ENCODE measurements at regions not wholly inside any gene's neighbourhood (a gene's known extent, or its start where the extent isn't known, plus 50 kb on each side); places are given as distances from the start of the nearest gene placed in this dataset.
"Not testable (repeated sequence)": the region's sequence is repeated elsewhere in the genome, so short reads cannot be mapped to it uniquely, and the experiment has no call there.

DNA sequence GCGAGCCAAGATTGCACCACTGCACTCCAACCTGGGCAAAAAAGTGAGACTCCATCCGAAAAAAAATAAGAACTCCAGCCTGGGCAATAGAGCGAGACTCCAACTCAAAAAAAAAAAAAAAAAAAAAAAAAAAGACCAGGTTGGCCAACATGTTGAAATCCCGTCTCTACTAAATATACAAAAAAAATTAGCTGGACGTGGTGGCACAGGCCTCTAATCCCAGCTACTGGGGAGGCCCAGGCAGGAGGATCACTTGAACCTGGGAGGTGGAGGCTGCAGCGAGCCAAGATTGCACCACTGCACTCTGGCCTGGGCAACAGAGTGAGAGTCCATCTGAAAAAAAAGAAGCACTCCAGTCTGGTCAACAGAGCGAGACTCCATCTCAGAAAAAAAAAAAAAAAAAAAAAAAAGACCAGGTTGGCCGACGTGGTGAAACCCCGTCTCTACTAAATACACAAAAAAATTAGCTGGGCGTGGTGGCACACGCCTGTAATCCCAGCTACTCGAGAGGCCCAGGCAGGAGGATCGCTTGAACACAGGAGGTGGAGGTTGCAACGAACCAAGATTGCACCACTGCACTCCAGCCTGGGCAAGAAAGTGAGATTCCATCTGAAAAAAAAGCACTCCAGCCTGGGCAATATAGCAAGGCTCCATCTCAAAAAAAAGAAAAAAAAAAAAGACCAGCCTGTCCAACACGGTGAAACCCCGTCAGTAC is 1603.7 kb downstream of the RPIA start:
- DNase-seq (ENCODE audit: low read depth), result not testable (repeated sequence)

DNA sequence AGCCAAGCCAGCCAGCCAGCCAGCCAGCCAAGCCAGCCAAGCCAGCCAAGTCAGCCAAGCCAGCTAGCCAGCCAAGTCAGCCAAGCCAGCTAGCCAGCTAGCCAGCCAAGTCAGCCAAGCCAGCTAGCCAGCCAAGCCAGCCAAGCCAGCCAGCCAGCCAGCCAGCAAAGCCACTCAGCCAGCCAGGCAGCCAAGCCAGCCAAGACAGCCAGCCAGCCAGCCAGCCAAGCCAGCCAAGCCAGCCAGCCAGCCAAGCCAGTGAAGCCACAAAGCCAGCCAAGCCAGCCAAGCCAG is 1605.0 kb downstream of the RPIA start:
- not testable (repeated sequence) for DNase-seq (ENCODE audit: low read depth)

DNA sequence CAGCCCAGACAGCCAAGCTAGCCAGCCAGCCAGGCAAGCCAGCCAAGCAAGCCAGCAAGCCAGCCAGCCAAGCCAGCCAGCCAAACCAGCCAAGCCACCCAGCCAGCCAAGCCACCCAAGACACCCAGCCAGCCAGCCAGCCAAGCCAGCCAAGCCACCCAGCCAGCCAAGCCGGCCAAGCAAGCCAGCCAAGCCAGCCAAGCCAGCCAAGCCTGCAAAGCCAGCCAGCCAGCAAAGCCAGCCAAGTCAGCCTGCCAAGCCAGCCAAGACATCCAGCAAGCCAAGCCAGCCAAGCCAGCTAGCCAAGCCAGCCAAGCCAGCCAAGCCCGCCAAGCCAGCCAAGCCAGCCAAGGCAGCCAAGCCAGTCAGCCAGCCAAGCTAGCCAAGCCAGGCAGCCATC is 1606.2 kb downstream of the RPIA start:
- DNase-seq (ENCODE audit: low read depth), result not testable (repeated sequence)

DNA sequence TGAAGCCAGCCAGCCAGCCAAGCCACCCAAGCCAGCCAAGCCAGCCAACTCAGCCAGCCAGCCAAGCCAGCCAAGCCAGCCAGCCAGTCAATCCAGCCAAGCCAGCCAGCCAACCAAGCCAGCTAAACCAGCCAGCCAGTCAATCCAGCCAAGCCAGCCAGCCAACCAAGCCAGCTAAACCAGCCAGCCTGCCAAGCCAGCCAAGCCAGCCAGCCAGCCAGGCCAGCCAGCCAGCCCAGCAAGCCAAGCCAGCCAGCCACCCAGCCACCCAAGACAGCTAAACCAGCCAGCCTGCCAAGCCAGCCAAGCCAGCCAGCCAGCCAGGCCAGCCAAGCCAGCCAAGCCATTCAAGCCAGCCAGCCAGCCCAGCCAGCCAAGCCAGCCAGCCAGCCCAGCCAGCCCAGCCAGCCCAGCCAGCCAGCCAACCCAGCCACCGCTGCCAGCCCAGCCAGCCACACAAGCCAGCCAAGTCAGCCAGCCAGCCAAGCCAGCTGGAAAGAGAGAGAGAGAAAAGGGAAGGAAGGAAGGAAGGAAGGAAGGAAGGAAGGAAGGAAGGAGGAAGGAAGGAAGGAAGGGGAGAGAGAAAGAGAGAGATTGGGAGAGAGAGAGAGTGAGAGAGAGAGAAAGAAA is 1606.8 kb downstream of the RPIA start:
- not testable (repeated sequence) for DNase-seq (ENCODE audit: low read depth)

DNA sequence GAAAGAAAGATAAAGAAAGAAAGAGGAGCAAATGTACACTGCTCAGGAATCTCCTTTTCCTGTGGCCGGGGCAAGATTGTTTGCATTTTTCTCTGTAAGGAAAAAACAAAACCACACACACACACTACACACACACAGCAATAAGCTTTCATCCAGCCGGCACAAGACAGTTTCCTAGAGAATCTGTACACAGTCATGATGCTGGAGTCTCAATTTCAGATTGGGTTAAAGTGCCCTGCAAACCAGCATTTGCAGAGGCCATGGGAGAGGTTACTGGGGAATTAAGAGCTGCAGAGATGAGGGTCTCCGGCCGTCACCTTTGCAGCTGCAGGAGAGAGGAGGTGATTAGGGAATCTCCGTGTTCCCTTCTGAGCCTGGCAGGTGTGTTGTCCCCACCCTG is 1607.5 kb downstream of the RPIA start:
- not testable (repeated sequence) for DNase-seq (ENCODE audit: low read depth)

DNA sequence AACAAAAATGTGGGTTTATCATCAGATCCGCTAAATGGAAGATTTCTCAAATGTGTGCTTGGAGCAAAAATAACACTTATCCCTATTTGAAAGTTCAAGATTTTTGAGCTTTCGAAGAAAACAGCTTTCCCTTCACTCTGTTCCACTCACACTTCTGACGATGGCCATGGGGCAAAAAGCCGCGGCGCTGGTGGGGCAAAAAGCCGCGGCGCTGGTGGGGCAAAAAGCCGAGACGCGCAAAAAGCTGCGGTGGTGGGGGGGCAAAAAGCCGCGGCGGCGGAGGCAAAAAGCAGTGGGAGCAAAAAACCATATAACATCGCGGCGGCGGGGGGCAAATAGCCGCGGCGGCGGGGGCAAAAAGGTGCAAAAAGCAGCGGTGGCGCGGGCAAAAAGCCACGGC is 1631.5 kb downstream of the RPIA start:
- not testable (repeated sequence) for DNase-seq (ENCODE audit: low read depth)

DNA sequence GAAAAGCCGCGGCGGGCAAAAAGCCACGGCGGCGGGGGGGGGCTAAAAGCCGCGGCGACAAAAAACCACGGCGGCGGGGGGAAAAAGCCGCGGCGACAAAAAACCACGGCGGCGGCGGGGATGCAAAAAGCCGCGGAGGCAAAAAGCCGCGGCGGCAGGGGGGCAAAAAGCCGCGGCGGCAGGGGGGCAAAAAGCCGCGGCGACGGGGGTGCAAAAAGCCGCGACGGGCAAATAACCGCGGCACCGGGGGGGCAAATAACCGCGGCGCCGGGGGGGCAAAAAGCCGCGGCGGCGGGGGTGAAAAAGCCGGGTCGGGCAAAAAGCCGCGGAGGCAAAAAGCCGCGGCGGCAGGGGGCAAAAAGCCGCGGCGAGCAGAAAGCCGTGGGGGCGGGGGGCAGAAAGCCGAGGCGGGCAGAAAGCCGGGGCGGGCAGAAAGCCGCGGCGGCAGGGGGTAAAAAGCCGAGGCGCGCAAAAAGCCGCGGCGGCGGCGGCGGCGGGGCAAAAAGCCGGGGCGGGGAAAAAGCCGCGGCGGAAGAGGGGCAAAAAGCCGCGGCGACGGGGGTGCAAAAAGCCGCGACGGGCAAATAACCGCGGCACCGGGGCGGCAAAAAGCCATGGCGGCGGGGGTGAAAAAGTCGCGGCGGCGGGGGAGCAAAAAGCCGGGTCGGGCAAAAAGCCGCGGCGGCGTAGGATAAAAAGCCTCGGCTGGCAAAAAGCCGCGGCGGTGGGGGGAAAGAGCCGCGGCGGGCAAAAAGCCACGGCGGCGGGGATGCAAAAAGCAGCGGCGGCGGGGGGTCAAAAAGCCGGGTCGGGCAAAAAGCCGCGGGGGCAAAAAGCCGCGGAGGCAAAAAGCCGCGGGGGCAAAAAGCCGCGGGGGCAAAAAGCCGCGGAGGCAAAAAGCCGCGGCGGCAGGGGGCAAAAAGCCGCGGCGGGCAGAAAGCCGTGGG is 1632.4 kb downstream of the RPIA start:
- DNase-seq (ENCODE audit: low read depth), result not testable (repeated sequence)

DNA sequence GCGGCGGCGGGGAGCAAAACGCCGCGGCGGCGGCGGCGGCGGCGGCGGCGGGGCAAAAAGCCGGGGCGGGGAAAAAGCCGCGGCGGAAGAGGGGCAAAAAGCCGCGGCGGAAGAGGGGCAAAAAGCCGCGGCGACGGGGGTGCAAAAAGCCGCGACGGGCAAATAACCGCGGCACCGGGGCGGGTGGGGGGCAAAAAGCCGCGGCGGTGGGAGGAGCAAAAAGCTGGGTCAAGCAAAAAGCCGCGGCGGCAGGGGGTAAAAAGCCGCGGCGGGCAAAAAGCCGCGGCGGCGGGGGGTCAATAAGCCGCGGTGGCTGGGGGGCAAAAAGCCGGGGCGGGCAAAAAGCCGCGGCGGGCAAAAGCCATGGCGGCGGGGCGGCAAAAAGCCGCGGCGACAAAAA is 1633.2 kb downstream of the RPIA start:
- not testable (repeated sequence) for DNase-seq (ENCODE audit: low read depth)

DNA sequence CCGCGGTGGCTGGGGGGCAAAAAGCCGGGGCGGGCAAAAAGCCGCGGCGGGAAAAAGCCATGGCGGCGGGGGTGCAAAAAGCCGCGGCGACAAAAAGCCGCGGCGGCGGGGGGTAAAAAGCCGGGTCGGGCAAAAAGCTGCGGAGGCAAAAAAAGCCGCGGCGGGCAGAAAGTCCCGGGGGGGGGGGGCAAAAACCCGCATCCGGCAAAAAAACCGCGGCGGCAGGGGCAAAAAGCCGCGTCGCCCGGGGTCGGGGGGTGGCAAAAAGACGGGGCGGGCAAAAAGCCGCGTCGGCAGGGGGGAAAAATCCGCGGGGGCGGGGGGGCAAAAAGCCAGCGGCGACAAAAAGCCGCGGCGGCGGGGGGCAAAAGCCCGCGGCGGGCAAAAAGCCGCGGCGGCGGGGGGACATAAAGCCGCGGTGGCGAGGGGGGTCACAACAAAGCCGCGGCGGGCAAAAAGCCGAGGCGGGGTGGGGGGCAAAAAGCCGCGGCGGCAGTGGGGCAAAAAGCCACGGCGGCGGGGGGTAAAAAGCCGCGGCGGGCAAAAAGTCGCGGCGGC is 1634.4 kb downstream of the RPIA start:
- not testable (repeated sequence) for DNase-seq (ENCODE audit: low read depth)

DNA sequence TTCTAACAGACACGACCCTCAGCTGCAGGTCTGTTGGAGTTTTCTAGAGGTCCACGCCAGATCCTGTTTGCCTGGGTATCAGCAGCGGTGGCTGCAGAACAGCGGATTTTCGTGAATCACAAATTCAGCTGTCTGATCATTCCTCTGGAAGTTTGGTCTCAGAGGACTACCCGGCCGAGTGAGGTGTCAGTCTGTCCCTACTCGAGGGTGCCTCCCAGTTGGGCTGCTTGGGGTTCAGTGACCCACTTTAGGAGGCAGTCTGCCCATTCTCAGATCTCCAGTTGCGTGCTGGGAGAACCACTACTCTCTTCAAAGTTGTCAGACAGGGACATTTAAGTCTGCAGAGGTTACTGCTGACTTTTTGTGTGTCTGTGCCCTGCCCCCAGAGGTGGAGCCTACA is 1664.1 kb downstream of the RPIA start:
- DNase-seq (ENCODE audit: low read depth), result not testable (repeated sequence)

DNA sequence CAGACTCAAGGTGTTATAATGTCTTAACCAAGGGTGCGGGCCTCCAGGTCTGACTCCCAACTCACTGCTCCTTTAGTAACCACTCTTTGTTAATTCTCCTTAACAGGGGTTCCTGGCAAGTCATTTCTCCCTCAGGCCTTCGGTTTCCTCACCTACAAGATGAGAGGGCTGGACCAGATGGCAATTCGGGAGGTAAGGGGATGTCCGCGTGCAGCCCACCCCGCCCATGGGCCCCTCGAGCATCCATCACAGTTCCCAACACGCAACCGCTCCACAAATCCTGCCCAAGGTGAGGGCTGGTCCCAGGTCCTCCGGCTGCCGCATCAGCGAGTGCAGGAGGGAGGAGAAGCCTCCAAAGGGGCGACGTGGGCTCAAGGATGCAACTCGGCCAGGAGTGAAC is 1667.9 kb downstream of the RPIA start:
- DNase-seq (ENCODE audit: low read depth), result not testable (repeated sequence)

DNA sequence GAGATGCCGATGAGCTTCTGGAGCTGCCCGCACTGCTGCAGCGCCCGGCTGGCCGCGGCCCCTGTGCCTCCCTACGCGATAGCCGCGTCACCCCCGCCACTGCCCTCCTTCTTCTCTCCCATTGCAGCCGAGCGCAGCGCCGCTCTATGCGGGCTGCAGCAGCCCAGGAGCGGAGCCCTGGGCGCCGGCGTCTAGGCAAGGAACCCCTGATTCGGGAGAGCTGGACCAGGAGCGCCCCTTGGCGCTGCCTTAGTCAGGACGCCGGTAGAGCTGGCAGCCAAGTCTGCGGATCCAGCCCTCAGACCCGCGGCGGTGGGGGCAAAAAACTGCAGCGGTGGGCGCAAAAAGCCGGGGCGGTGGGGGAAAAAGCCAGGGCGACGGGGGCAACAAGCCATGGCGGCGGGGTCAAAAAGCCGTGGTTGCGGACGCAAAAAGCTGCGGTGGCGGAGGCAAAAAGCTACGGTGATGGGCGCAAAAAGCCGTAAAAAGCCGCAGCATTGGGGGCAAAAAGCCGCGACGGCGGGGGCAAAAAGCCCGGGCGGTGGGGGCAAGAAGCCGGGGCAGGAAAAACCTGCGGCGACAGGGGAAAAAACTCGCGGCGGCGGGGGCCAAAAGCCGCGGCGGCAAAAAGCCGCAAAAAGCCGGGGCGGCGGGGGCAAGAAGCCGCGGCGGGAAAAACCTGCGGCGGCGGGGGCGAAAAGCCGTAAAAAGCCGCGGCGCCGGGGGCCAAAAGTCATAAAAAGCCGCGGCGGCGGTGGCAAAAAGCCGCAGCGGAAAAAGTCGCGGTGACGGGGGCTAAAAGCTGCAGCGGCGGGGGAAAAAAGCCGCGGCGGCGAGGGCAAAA is 1668.6 kb downstream of the RPIA start:
- not testable (repeated sequence) for DNase-seq (ENCODE audit: low read depth)

DNA sequence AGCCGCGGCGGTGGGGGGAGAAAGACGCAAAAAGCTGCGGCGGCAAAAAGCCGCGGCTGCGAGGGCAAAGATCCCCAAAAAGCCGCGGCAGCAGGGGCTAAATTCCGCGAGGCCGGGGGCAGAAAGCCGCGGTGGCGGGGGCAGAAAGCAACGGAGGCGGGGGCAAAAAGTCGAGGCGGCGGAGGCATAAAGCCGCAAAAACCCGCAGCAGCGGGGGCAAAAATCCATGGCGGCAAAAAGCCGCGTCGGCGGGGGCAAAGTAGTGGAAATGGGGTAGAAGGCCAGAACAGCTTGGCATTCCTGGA is 1669.2 kb downstream of the RPIA start:
- not testable (repeated sequence) for DNase-seq (ENCODE audit: low read depth)

All from GM04503 (cell line).